Endothelial cell of umbilical vein (primary cell): ENCODE measurements at regions not wholly inside any gene's neighbourhood (a gene's known extent, or its start where the extent isn't known, plus 50 kb on each side); places are given as distances from the start of the nearest gene placed in this dataset.

ENCODE experiments used
- BruUV-seq: library from RNA; stranded (reverse); fragments of 400-500 nt; replicated peaks from 2 replicates; lab custom pipeline; 2021; lab: Mats Ljungman, UMichigan
- CTCF ChIA-PET: fragments of 300-600, 350-600 bp; sonication (Branson Sonifier 250); formaldehyde crosslinking; loops from one replicate; lab custom pipeline; 2021; ENCODE audit warnings: antibody characterized with exemption, inconsistent platforms; lab: Charles Lee
- POLR2A ChIA-PET: fragments of 300-600, 350-600 bp; sonication (Branson Sonifier 250); formaldehyde crosslinking; loops from one replicate; lab custom pipeline; 2021; ENCODE audit warnings: antibody characterized with exemption, inconsistent platforms; lab: Charles Lee
- DNase-seq: peaks from one replicate; pipeline ENCODE4 v3.0.0-alpha.2; 2011; ENCODE audit warnings: low read depth, low spot score
- FAIRE-seq: peaks from 2 replicates; lab custom pipeline; 2011; peaks lifted over from hg19 to GRCh38; lab: Jason Lieb, UNC
- H2AFZ ChIP-seq: 2 replicates; pipeline ENCODE4 v1.6.0; 2012; ENCODE audit warnings: low read depth, low read length, control low read depth, inconsistent platforms
- H3K27ac ChIP-seq: 2 replicates; pipeline ENCODE4 v1.5.1; 2011; ENCODE audit warnings: low read depth, mild to moderate bottlenecking, control low read depth, low read length, moderate library complexity; ENCODE audit not compliant: insufficient read depth
- H3K27me3 ChIP-seq, 2 experiments: 2 replicates each; pipeline versions ENCODE4 v1.6.0 to v1.6.1; 2011; ENCODE audit warnings: low read length in 2 of 2, mixed read lengths in 1 of 2; ENCODE audit not compliant: control insufficient read depth in 2 of 2, insufficient read depth in 2 of 2
- H3K36me3 ChIP-seq, 2 experiments: 2 replicates in 1 of 2; 3 replicates in 1 of 2; pipeline ENCODE4 v1.5.1; 2011; ENCODE audit warnings: low read length in 2 of 2, mild to moderate bottlenecking in 1 of 2, moderate library complexity in 1 of 2; ENCODE audit not compliant: control insufficient read depth in 2 of 2, insufficient read depth in 2 of 2; ENCODE audit errors: extremely low read depth in 1 of 2
- H3K4me1 ChIP-seq: 3 replicates; pipeline ENCODE4 v1.5.1; 2011; ENCODE audit warnings: mild to moderate bottlenecking, low read length; ENCODE audit not compliant: control insufficient read depth, insufficient read depth; ENCODE audit errors: extremely low read depth
- H3K4me2 ChIP-seq: 2 replicates; pipeline ENCODE4 v1.6.1; 2011; ENCODE audit warnings: low read length, control low read depth, mixed read lengths; ENCODE audit not compliant: insufficient read depth
- H3K4me3 ChIP-seq, 3 experiments: fragments of 200-600 bp in 1 of 3; sonication (generic), shearing (Covaris generic) in 1 of 3; replicated peaks in 1 of 3; 2 replicates each; pipeline ENCODE4 v1.5.1; 2011 to 2016; ENCODE audit warnings: control low read depth in 3 of 3, low read length in 3 of 3, mild to moderate bottlenecking in 2 of 3, inconsistent platforms in 1 of 3, low read depth in 1 of 3, moderate library complexity in 1 of 3; ENCODE audit not compliant: insufficient read depth in 1 of 3
- H3K79me2 ChIP-seq: 2 replicates; pipeline ENCODE4 v1.6.0; 2012; ENCODE audit warnings: low read length, inconsistent platforms; ENCODE audit not compliant: control insufficient read depth, insufficient read depth
- H3K9ac ChIP-seq: replicated peaks from 2 replicates; pipeline ENCODE3; 2011; ENCODE audit warnings: low read length, control low read depth; ENCODE audit not compliant: insufficient read depth; ENCODE audit errors: extremely low read depth
- H3K9me1 ChIP-seq: replicated peaks from 3 replicates; pipeline ENCODE4 v1.6.0; 2011; ENCODE audit warnings: mild to moderate bottlenecking, low read length; ENCODE audit not compliant: control insufficient read depth, insufficient read depth; ENCODE audit errors: extremely low read depth
- H3K9me3 ChIP-seq: replicated peaks from 2 replicates; pipeline ENCODE4 v1.5.1; 2012; ENCODE audit warnings: low read length, inconsistent platforms; ENCODE audit not compliant: control insufficient read depth, insufficient read depth
- H4K20me1 ChIP-seq: replicated peaks from 2 replicates; pipeline ENCODE3; 2011; ENCODE audit warnings: mild to moderate bottlenecking, low read length; ENCODE audit not compliant: control insufficient read depth, insufficient read depth; ENCODE audit errors: extremely low read depth
- CTCF ChIP-seq, 2 donors: IDR thresholded peaks; 1 replicate in 1 of 2; 2 replicates in 1 of 2; pipeline ENCODE4 v1.5.1; 2011; ENCODE audit warnings: low read length in 2 of 2, mild to moderate bottlenecking in 2 of 2, moderate library complexity in 2 of 2, control low read depth in 1 of 2, inconsistent platforms in 1 of 2, low read depth in 1 of 2; ENCODE audit not compliant: insufficient read depth in 1 of 2; ENCODE audit errors: extremely low read depth in 1 of 2
- EZH2 ChIP-seq: IDR thresholded peaks from 2 replicates; pipeline ENCODE4 v1.6.1; 2012; ENCODE audit warnings: borderline replicate concordance, low read depth, mild to moderate bottlenecking, moderate library complexity, low read length, inconsistent platforms; ENCODE audit not compliant: severe bottlenecking
- FOS ChIP-seq: IDR thresholded peaks from 2 replicates; pipeline ENCODE4 v1.6.1; 2011; ENCODE audit warnings: mild to moderate bottlenecking, low read length, moderate library complexity, borderline replicate concordance; ENCODE audit not compliant: insufficient read depth
- GATA2 ChIP-seq: IDR thresholded peaks from 2 replicates; pipeline ENCODE4 v1.7.0; 2011; ENCODE audit warnings: low read depth, mild to moderate bottlenecking, moderate library complexity, mixed read lengths, low read length; ENCODE audit not compliant: insufficient read length, insufficient read depth
- JUN ChIP-seq: IDR thresholded peaks from 2 replicates; pipeline ENCODE4 v1.6.1; 2011; ENCODE audit warnings: borderline replicate concordance, low read depth; ENCODE audit not compliant: insufficient read length, insufficient read depth
- MYC ChIP-seq: IDR thresholded peaks from one replicate; pipeline ENCODE4 v1.6.1; 2011; ENCODE audit warnings: mild to moderate bottlenecking, low read depth, low read length
- POLR2A ChIP-seq: IDR thresholded peaks from 2 replicates; pipeline ENCODE4 v1.6.1; 2012; ENCODE audit warnings: low read depth, mild to moderate bottlenecking, control low read depth, low read length
- POLR2AphosphoS5 ChIP-seq: IDR thresholded peaks from 2 replicates; pipeline ENCODE4 v1.6.1; 2012; ENCODE audit warnings: low read depth, mild to moderate bottlenecking, control low read depth, low read length, moderate library complexity; ENCODE audit not compliant: insufficient read depth
- dilution Hi-C: fragments of 300-500 bp; cut with MboI; formaldehyde crosslinking; loops from one replicate; pipeline ENCODE4 v1.15.0; 2019; ENCODE audit warnings: low sequenced_read_pairs; ENCODE audit not compliant: extremely low pct_ligation_motif_present
- intact Hi-C: fragments of 100-400 bp; cut with micrococcal nuclease; formaldehyde crosslinking; loops from one replicate; pipeline ENCODE4 v1.10.0; 2022

DNA sequence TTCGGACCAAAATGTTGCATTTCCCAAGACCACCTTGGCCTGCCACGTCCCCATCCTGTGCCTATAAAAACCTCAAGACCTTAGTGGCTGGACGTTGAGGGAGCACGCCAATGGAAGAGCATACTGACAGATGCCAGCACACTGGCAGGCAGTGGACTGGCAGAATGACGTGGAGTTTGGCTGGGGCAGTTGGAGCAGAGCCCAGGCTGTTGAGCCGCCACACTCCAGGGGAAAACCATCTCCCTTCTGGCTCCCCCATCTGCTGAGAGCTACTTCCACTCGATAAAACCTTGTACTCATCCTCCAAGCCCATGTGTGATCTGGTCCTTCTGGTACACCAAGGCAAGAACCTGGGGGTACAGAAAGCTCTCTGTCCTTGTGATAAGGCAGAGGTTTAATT lies 494.1 kb downstream of the CDH11 start:
- dilution Hi-C loops (no loop called here), intact Hi-C loops (no loop called here)
- BruUV-seq = no TSS peak
- DNase-seq (no peak), FAIRE-seq (no peak)
- CTCF ChIA-PET = no interaction called here
- Histone ChIP-seq H2AFZ (no peak overlapping the region), H3K4me3 (no peak overlapping the region), H3K9me1 (no peaks in the 10 kb centered on the region), H4K20me1 (no peaks in the 10 kb centered on the region), H3K27me3 (no peaks in the 10 kb centered on the region), H3K27ac (no peak overlapping the region), H3K36me3 (no peaks in the 10 kb centered on the region), H3K4me2 (no peak overlapping the region), H3K9me3 (no peaks in the 10 kb centered on the region), H3K9ac (no peak overlapping the region), H3K4me1 (no peaks in the 10 kb centered on the region), H3K79me2 (no peaks in the 10 kb centered on the region)
- TF ChIP-seq MYC = no peak
- no peak for TF ChIP-seq EZH2
- TF ChIP-seq JUN = no peak
- TF ChIP-seq GATA2 = no peak
- no peak for TF ChIP-seq CTCF (IDR thresholded peaks at IDR 0.05; ENCODE audit: extremely low read depth in 1 of 2, insufficient read depth in 1 of 2, low read depth in 1 of 2, low read length in 2 of 2)
- TF ChIP-seq POLR2AphosphoS5 = no peak
- no peak for TF ChIP-seq POLR2A
- TF ChIP-seq FOS = no peak
- POLR2A ChIA-PET = no interaction called here
